ENCODE measurements at regions not wholly inside any gene's neighbourhood (a gene's known extent, or its start where the extent isn't known, plus 50 kb on each side); places are given as distances from the start of the nearest gene placed in this dataset.
A peak's percentile ranks its signal among the peaks of the same experiment; 100 is the strongest.

- H3K27ac ChIP-seq (ENCODE audit: low read depth in 1 of 2, low read length in 2 of 2) = peak overlapping the region; percentile 56 to 78
- TF ChIP-seq REST (IDR thresholded peaks at IDR 0.05) (peak; percentile 49), SP1 (IDR thresholded peaks at IDR 0.05) (no peak), GABPA (IDR thresholded peaks at IDR 0.05 in 1 of 2, conservative IDR thresholded peaks at IDR 0.05 in 1 of 2) (no peak), EGR1 (IDR thresholded peaks at IDR 0.05; ENCODE audit: low read depth in 2 of 2) (no peak), RXRA (IDR thresholded peaks at IDR 0.05) (peak in 1 of 2 donors; percentile 68), RAD21 (IDR thresholded peaks at IDR 0.05) (peak; percentile 24 to 47), YY1 (IDR thresholded peaks at IDR 0.05) (peak; percentile 27), FOXA2 (IDR thresholded peaks at IDR 0.05) (peak; percentile 43), HNF4A (conservative IDR thresholded peaks at IDR 0.05) (peak; percentile 21 to 38), JUND (IDR thresholded peaks at IDR 0.05) (no peak)
- H3K27me3 ChIP-seq (ENCODE audit: control insufficient read depth in 4 of 4, insufficient read depth in 4 of 4, low read length in 3 of 4) = no peaks in the 10 kb centered on the region
- H3K4me3 ChIP-seq (ENCODE audit: low read depth in 1 of 3, low read length in 3 of 3) = no peak overlapping the region
- 67% methylated on average over 5 of the region's 5 CpGs for WGBS
- no peak for DNase-seq (ENCODE audit: low spot score)
- H3K9ac ChIP-seq (ENCODE audit: low read depth in 1 of 2, low read length in 2 of 2) = peak overlapping the region in 1 of 2 donors; percentile 27
- H3K4me1 ChIP-seq (ENCODE audit: control insufficient read depth in 4 of 4, insufficient read depth in 4 of 4, low read length in 3 of 4) = peaks cover 19 to 47% (median 35%) of the 10 kb centered on the region in 4 donors
- no peaks in the 10 kb centered on the region for H3K9me3 ChIP-seq (ENCODE audit: control insufficient read depth in 4 of 4, low read length in 3 of 4)
- no peaks in the 10 kb centered on the region for H3K36me3 ChIP-seq (ENCODE audit: control insufficient read depth in 4 of 4, insufficient read depth in 3 of 4, low read depth in 1 of 4, low read length in 3 of 4)
Observed at GRCh38 chr2:8409461-8410260, 272.2 kb upstream of the ID2 start.

GRCh38 chr2:8412082-8412481 is 269.8 kb upstream of the ID2 start:
- H3K9ac ChIP-seq (ENCODE audit: low read depth in 1 of 2, low read length in 2 of 2) = no peak overlapping the region
- WGBS = 31% methylated on average over 9 of the region's 9 CpGs
- TF ChIP-seq ATF3 (IDR thresholded peaks at IDR 0.05) = no peak
- TF ChIP-seq HNF4A (conservative IDR thresholded peaks at IDR 0.05) = peak; percentile 49 to 80
- TF ChIP-seq JUND (IDR thresholded peaks at IDR 0.05) = peak; percentile 81 to 91
- peak in 1 of 2 donors; percentile 62 for TF ChIP-seq EGR1 (IDR thresholded peaks at IDR 0.05; ENCODE audit: low read depth in 2 of 2)
- no peak for TF ChIP-seq ZBTB33 (IDR thresholded peaks at IDR 0.05)
- TF ChIP-seq TAF1 (conservative IDR thresholded peaks at IDR 0.05) = no peak
- TF ChIP-seq SP1 (IDR thresholded peaks at IDR 0.05) = peak; percentile 63
- peak; percentile 50 for TF ChIP-seq YY1 (IDR thresholded peaks at IDR 0.05)
- TF ChIP-seq FOXA1 (IDR thresholded peaks at IDR 0.05) = no peak
- no peak for TF ChIP-seq HNF4G (IDR thresholded peaks at IDR 0.05)
- TF ChIP-seq, protein P1, sequence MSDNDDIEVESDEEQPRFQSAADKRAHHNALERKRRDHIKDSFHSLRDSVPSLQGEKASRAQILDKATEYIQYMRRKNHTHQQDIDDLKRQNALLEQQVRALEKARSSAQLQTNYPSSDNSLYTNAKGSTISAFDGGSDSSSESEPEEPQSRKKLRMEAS (IDR thresholded peaks at IDR 0.05) = no peak
- TF ChIP-seq FOXA2 (IDR thresholded peaks at IDR 0.05) = peak; percentile 29
- TF ChIP-seq GABPA (IDR thresholded peaks at IDR 0.05 in 1 of 2, conservative IDR thresholded peaks at IDR 0.05 in 1 of 2) = no peak
- peak; percentile 39 for TF ChIP-seq REST (IDR thresholded peaks at IDR 0.05)
- no peak for TF ChIP-seq NR2F2 (IDR thresholded peaks at IDR 0.05)
- peak; percentile 28 to 85 for TF ChIP-seq RXRA (IDR thresholded peaks at IDR 0.05)
- no peak for TF ChIP-seq CTCF (IDR thresholded peaks at IDR 0.05; ENCODE audit: low read depth, low read length, missing input control)
- TF ChIP-seq RAD21 (IDR thresholded peaks at IDR 0.05) = peak; percentile 56 to 65
- H3K4me3 ChIP-seq (ENCODE audit: low read depth in 1 of 3, low read length in 3 of 3) = peak overlapping the region in 1 of 3 donors; percentile 11
- DNase-seq (ENCODE audit: low spot score) = peak; percentile 62
- H3K9me3 ChIP-seq (ENCODE audit: control insufficient read depth in 4 of 4, low read length in 3 of 4) = no peaks in the 10 kb centered on the region
- H3K27me3 ChIP-seq (ENCODE audit: control insufficient read depth in 4 of 4, insufficient read depth in 4 of 4, low read length in 3 of 4) = no peaks in the 10 kb centered on the region
- peak overlapping the region; percentile 88 to 98 for H3K27ac ChIP-seq (ENCODE audit: low read depth in 1 of 2, low read length in 2 of 2)
- no peaks in the 10 kb centered on the region for H3K36me3 ChIP-seq (ENCODE audit: control insufficient read depth in 4 of 4, insufficient read depth in 3 of 4, low read depth in 1 of 4, low read length in 3 of 4)
- peaks cover 24 to 71% (median 48%) of the 10 kb centered on the region in 4 donors for H3K4me1 ChIP-seq (ENCODE audit: control insufficient read depth in 4 of 4, insufficient read depth in 4 of 4, low read length in 3 of 4)
